ENCODE measurements at regions not wholly inside any gene's neighbourhood (a gene's known extent, or its start where the extent isn't known, plus 50 kb on each side); places are given as distances from the start of the nearest gene placed in this dataset.

DNA sequence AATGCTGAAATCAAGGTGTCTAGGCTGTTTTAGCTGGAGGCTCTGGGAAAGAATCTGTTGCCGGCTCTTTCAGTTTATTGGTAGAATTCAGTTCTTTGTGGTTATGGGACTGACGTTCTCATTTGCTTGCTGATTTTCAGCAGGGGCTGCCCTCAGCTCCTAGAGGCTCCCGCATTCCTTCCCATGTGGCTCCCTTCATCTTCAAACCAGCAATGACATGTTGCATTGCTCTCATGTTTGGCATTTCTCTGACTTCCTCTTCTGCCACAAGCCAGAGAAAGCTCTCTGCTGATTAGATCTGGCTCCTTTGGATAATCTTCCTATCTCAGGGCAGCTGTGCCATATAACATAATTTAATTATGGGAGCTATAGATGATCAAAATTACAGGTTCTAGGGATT lies 360.3 kb downstream of the LRRC70 start (continued):
- no peak for TF ChIP-seq CREM (CRISPR knock-in tag; IDR thresholded peaks at IDR 0.05)
- TF ChIP-seq, protein P1, sequence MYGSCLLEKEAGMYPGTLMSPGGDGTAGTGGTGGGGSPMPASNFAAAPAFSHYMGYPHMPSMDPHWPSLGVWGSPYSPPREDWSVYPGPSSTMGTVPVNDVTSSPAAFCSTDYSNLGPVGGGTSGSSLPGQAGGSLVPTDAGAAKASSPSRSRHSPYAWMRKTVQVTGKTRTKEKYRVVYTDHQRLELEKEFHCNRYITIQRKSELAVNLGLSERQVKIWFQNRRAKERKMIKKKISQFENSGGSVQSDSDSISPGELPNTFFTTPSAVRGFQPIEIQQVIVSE (CRISPR knock-in tag; IDR thresholded peaks at IDR 0.05; ENCODE audit: borderline replicate concordance): no peak
- TF ChIP-seq, protein P2, sequence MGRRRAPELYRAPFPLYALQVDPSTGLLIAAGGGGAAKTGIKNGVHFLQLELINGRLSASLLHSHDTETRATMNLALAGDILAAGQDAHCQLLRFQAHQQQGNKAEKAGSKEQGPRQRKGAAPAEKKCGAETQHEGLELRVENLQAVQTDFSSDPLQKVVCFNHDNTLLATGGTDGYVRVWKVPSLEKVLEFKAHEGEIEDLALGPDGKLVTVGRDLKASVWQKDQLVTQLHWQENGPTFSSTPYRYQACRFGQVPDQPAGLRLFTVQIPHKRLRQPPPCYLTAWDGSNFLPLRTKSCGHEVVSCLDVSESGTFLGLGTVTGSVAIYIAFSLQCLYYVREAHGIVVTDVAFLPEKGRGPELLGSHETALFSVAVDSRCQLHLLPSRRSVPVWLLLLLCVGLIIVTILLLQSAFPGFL (CRISPR knock-in tag; IDR thresholded peaks at IDR 0.05; ENCODE audit: borderline replicate concordance): no peak
- TF ChIP-seq MYBL2 (CRISPR knock-in tag; IDR thresholded peaks at IDR 0.05): no peak

DNA sequence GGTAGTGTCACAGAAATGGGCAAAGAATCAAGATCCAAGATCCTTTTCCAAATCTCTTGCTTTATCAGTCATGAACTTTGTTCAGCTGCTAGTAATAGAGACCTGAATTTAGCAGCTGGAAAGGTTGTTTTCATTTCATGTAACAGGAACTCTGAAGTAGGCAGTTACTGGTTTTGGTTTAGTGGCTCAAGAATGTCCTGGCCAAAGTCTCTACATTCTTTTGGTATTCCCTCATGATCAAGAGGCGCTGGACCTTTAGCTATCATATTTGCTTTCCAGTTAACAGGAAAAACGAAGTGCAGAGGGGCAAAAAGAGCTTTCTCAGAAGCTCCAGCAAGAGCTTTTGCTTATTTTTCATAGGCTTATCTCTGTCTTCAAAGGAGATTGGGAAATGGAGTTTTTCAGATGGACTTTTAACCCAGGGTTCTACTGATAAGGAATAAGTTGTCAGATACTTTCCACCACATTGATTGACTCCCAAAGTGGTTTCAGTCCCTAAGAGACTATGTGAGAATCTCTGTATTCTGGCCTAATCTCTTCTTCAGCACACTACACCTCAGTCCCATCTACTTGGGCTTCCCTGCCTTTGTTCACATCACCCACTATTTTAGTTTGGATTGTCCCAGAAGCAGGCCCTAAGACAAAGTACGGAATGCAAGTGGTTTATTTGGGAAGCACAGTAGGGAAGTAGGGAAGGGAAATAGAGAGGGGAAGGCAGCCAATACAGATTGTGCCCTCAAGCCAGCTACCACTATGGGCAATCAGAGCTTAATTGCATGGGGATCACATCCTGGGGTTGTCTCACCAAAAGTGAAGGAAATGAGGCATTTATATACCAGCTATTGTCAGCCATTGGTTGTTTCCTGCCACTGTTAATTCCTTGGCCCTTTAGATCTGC lies 359.3 kb downstream of the LRRC70 start:
- no peaks in the 10 kb centered on the region for H3K27me3 Mint-ChIP-seq (ENCODE audit: low read depth)
- no peaks in the 10 kb centered on the region for H3K36me3 Mint-ChIP-seq
- H3K27ac Mint-ChIP-seq: no peak overlapping the region
- DNase-seq (ENCODE audit: low spot score) (no peak), ATAC-seq (no peak; the same call in 1 of the 2 replicates)
- H3K4me3 Mint-ChIP-seq: no peak overlapping the region
- H3K9me3 Mint-ChIP-seq: no peaks in the 10 kb centered on the region
- ChIA-PET POLR2A (no interaction called here), CTCF (no interaction called here)
- H3K4me1 Mint-ChIP-seq: peaks cover 15% of the 10 kb centered on the region
- TF ChIP-seq, protein P3, sequence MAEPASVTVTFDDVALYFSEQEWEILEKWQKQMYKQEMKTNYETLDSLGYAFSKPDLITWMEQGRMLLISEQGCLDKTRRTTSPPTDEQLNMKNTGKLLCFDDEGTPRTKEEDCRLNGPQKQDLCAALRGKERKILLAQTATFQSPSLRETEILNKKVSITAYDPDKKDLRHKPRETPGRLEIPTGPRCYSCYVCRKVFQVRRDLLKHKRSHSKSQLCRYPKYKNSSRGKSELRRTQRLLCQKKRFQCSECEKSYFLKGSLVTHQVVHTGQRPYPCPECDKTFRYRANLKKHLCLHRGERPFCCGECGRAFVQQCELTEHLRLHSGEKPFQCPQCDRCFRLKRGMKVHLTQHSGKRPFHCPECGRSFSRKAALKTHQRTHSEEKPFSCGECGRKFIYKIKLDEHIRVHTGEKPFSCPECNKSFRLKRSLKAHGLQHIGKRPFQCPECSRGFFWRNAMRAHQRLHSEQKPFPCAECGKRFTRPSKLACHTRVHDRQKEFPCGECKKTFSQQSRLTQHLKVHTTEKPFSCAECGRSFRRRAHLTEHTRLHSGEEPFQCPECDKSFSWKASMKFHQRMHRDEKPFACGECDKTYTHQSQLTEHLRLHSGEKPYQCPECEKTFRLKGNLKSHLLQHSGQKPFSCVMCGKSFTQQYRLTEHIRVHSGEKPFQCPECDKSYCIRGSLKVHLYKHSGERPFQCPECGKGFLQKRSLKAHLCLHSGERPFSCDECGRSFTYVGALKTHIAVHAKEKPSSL (CRISPR knock-in tag; conservative IDR thresholded peaks at IDR 0.05): no peak
- TF ChIP-seq, protein P4, sequence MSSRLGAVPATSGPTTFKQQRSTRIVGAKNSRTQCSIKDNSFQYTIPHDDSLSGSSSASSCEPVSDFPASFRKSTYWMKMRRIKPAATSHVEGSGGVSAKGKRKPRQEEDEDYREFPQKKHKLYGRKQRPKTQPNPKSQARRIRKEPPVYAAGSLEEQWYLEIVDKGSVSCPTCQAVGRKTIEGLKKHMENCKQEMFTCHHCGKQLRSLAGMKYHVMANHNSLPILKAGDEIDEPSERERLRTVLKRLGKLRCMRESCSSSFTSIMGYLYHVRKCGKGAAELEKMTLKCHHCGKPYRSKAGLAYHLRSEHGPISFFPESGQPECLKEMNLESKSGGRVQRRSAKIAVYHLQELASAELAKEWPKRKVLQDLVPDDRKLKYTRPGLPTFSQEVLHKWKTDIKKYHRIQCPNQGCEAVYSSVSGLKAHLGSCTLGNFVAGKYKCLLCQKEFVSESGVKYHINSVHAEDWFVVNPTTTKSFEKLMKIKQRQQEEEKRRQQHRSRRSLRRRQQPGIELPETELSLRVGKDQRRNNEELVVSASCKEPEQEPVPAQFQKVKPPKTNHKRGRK (CRISPR knock-in tag; IDR thresholded peaks at IDR 0.05; ENCODE audit: borderline replicate concordance): no peak
- TF ChIP-seq ZNF219 (CRISPR knock-in tag; IDR thresholded peaks at IDR 0.05; ENCODE audit: borderline replicate concordance) (no peak), ZNF423 (CRISPR knock-in tag; IDR thresholded peaks at IDR 0.05) (no peak), TCF7 (CRISPR knock-in tag; IDR thresholded peaks at IDR 0.05; ENCODE audit: low read depth) (no peak), HMGA2 (CRISPR knock-in tag; IDR thresholded peaks at IDR 0.05) (no peak), JUN (CRISPR knock-in tag; IDR thresholded peaks at IDR 0.05) (no peak), ZNF396 (CRISPR knock-in tag; IDR thresholded peaks at IDR 0.05; ENCODE audit: borderline replicate concordance) (no peak)
- TF ChIP-seq, protein P5, sequence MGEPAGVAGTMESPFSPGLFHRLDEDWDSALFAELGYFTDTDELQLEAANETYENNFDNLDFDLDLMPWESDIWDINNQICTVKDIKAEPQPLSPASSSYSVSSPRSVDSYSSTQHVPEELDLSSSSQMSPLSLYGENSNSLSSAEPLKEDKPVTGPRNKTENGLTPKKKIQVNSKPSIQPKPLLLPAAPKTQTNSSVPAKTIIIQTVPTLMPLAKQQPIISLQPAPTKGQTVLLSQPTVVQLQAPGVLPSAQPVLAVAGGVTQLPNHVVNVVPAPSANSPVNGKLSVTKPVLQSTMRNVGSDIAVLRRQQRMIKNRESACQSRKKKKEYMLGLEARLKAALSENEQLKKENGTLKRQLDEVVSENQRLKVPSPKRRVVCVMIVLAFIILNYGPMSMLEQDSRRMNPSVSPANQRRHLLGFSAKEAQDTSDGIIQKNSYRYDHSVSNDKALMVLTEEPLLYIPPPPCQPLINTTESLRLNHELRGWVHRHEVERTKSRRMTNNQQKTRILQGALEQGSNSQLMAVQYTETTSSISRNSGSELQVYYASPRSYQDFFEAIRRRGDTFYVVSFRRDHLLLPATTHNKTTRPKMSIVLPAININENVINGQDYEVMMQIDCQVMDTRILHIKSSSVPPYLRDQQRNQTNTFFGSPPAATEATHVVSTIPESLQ (CRISPR knock-in tag; IDR thresholded peaks at IDR 0.05): no peak
- TF ChIP-seq, protein P6, sequence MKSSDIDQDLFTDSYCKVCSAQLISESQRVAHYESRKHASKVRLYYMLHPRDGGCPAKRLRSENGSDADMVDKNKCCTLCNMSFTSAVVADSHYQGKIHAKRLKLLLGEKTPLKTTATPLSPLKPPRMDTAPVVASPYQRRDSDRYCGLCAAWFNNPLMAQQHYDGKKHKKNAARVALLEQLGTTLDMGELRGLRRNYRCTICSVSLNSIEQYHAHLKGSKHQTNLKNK (CRISPR knock-in tag; IDR thresholded peaks at IDR 0.05): no peak

DNA sequence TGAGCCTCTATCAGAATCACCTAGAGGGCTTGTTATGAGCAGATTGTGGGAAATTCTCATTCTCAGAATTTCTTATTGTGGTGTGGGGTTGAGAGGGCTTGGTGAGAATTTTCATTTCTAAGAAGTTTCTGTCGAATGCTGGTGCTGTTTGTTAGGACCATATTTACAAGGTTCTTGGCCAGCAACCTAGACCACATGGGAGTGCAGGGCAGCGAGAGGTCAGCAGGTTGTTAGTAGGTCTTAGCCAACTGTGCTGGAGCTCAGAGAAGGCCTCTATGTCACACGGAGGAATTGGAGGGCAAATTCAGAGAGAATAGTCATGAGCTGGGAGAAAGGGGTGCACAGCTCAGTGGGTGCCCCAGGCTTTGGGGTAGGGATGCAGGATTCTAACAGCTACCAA lies 357.0 kb downstream of the LRRC70 start:
- POLR2A ChIA-PET: no interaction called here
- peaks cover 15% of the 10 kb centered on the region for H3K4me1 Mint-ChIP-seq
- no peak overlapping the region for H3K27ac Mint-ChIP-seq
- no peaks in the 10 kb centered on the region for H3K27me3 Mint-ChIP-seq (ENCODE audit: low read depth)
- no peak for DNase-seq (ENCODE audit: low spot score)
- CTCF ChIA-PET: no interaction called here
- H3K36me3 Mint-ChIP-seq: no peaks in the 10 kb centered on the region
- no peak overlapping the region for H3K4me3 Mint-ChIP-seq
- no peaks in the 10 kb centered on the region for H3K9me3 Mint-ChIP-seq
- ATAC-seq: no peak
- no peak for TF ChIP-seq TCF7 (CRISPR knock-in tag; IDR thresholded peaks at IDR 0.05; ENCODE audit: low read depth)
- TF ChIP-seq, protein P7, sequence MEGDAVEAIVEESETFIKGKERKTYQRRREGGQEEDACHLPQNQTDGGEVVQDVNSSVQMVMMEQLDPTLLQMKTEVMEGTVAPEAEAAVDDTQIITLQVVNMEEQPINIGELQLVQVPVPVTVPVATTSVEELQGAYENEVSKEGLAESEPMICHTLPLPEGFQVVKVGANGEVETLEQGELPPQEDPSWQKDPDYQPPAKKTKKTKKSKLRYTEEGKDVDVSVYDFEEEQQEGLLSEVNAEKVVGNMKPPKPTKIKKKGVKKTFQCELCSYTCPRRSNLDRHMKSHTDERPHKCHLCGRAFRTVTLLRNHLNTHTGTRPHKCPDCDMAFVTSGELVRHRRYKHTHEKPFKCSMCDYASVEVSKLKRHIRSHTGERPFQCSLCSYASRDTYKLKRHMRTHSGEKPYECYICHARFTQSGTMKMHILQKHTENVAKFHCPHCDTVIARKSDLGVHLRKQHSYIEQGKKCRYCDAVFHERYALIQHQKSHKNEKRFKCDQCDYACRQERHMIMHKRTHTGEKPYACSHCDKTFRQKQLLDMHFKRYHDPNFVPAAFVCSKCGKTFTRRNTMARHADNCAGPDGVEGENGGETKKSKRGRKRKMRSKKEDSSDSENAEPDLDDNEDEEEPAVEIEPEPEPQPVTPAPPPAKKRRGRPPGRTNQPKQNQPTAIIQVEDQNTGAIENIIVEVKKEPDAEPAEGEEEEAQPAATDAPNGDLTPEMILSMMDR (IDR thresholded peaks at IDR 0.05): no peak
- TF ChIP-seq, protein P8, sequence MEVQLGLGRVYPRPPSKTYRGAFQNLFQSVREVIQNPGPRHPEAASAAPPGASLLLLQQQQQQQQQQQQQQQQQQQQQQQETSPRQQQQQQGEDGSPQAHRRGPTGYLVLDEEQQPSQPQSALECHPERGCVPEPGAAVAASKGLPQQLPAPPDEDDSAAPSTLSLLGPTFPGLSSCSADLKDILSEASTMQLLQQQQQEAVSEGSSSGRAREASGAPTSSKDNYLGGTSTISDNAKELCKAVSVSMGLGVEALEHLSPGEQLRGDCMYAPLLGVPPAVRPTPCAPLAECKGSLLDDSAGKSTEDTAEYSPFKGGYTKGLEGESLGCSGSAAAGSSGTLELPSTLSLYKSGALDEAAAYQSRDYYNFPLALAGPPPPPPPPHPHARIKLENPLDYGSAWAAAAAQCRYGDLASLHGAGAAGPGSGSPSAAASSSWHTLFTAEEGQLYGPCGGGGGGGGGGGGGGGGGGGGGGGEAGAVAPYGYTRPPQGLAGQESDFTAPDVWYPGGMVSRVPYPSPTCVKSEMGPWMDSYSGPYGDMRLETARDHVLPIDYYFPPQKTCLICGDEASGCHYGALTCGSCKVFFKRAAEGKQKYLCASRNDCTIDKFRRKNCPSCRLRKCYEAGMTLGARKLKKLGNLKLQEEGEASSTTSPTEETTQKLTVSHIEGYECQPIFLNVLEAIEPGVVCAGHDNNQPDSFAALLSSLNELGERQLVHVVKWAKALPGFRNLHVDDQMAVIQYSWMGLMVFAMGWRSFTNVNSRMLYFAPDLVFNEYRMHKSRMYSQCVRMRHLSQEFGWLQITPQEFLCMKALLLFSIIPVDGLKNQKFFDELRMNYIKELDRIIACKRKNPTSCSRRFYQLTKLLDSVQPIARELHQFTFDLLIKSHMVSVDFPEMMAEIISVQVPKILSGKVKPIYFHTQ (CRISPR knock-in tag; IDR thresholded peaks at IDR 0.05): no peak
- TF ChIP-seq, protein P2 (CRISPR knock-in tag; IDR thresholded peaks at IDR 0.05; ENCODE audit: borderline replicate concordance): no peak
